Stimulated activated naive CD8-positive, alpha-beta T cell treated with anti-CD3 and anti-CD28 coated beads, Interleukin-15, Interleukin-2, amounts not matched to agents 100 U/mL and 50 U/mL, for 24 hours (primary cell): ENCODE measurements at regions not wholly inside any gene's neighbourhood (a gene's known extent, or its start where the extent isn't known, plus 50 kb on each side); places are given as distances from the start of the nearest gene placed in this dataset.

Experiments
- ATAC-seq: fragments of 150-1000 bp; cut with Tn5 transposase; one replicate; pipeline ENCODE4 v1.10.0; 2021
- DNase-seq: peaks from one replicate; pipeline ENCODE4 v3.0.0; 2021

GRCh38 chr10:88209231-88209630 lies 345.8 kb downstream of the PTEN start:
- ATAC-seq (no peak), DNase-seq (no peak)

- no peak for DNase-seq
- ATAC-seq = no peak
Observed at GRCh38 chr10:88209837-88210561, 346.6 kb downstream of the PTEN start.

GRCh38 chr10:88211230-88211629 lies 347.8 kb downstream of the PTEN start:
- ATAC-seq = no peak
- no peak for DNase-seq

DNA sequence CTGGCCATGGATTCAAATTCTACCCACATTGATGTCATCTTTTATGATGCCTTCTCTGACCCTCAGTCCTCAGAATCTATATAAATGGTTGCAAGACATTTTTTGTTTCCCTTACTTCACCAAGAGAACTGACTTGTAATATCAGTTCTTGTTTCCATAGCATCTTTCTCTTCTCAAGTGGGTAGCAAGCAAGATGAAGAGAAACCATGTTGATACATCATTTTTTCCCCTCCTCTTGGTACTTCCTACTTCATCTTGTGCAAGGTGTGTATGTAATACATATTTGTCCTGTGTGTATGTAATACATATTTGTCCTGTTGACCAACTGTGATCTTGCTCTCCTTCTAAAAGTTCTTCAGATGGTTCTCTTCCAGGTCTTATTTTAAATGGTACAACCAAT lies 348.6 kb downstream of the PTEN start:
- ATAC-seq = no peak
- DNase-seq = no peak

DNA sequence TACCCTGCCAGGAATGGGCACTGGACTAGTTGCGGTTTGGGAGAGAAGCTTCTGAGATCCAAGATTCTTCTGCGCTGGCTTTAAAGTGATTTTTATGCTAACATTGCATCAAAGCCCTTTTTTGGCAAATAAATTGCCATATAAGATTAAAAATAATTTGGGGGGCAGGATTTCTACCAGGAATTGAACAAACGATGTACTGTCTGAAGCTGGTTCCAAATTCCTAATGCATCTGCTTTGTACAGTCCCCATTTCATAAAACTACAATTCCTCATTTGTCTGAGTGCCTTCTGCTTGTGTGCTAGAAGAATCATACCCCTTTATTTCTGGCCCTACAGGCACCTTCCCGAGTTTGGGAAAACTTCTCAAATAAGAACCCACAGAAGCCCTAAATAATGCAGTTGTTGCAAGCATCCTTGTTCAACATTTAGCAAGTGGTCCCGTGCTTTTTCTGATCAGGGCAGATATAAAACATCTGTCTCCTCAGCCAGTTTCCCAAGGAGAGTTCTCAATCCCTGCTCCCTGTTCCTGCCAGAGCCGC lies 349.7 kb downstream of the PTEN start:
- ATAC-seq = no peak
- DNase-seq = no peak

DNA sequence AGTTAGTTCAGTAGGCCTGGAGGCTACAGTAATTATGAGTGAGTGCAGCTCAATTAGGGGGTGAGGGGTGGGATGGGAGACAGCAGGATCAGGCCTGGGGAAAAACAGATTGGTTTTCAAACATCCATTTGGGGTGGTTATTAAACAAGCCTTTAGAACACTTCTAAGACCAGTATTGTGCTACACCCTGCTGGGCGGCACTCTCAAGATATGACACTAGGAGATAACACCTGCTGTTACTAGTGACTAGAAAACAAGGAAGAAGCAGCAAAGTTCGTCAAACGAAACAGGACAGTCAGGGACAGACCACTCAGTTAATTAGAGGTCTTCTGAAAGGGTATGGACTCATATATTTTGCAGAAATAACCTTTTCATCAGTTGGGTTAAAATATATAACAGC lies 353.6 kb downstream of the PTEN start:
- ATAC-seq = no peak
- DNase-seq = no peak

- ATAC-seq = no peak
- no peak for DNase-seq
Observed at GRCh38 chr10:88218362-88218761, 354.9 kb downstream of the PTEN start.

- ATAC-seq (no peak), DNase-seq (no peak)
Observed at GRCh38 chr10:88219753-88220152, 356.3 kb downstream of the PTEN start.

GRCh38 chr10:88221010-88221973 lies 357.9 kb downstream of the PTEN start:
- no peak for ATAC-seq
- DNase-seq = no peak

- ATAC-seq = no peak
- no peak for DNase-seq
Observed at GRCh38 chr10:88222881-88223280, 359.5 kb downstream of the PTEN start.
